Nephron progenitor cell (in vitro differentiated cells): ENCODE measurements at regions not wholly inside any gene's neighbourhood (a gene's known extent, or its start where the extent isn't known, plus 50 kb on each side); places are given as distances from the start of the nearest gene placed in this dataset.
A peak's percentile ranks its signal among the peaks of the same experiment; 100 is the strongest.

ENCODE experiments used
- DNase-seq: peaks from one replicate; pipeline ENCODE4 v3.0.0; 2021
- H3K27ac Mint-ChIP-seq: 2 replicates; pipeline ENCODE4 v1.8.0; 2021; ENCODE audit warnings: mild to moderate bottlenecking, moderate library complexity, mixed read lengths
- H3K27me3 Mint-ChIP-seq: 2 replicates; pipeline ENCODE4 v1.8.0; 2021; ENCODE audit warnings: mild to moderate bottlenecking, low read depth, mixed read lengths; ENCODE audit not compliant: poor library complexity
- H3K36me3 Mint-ChIP-seq: 2 replicates; pipeline ENCODE4 v1.8.0; 2021; ENCODE audit warnings: low read depth, mixed read lengths
- H3K4me1 Mint-ChIP-seq: 2 replicates; pipeline ENCODE4 v1.8.0; 2021; ENCODE audit warnings: mixed read lengths
- H3K4me3 Mint-ChIP-seq: 2 replicates; pipeline ENCODE4 v1.8.0; 2021; ENCODE audit warnings: mild to moderate bottlenecking, moderate library complexity, mixed read lengths
- H3K9me3 Mint-ChIP-seq: 2 replicates; pipeline ENCODE4 v1.8.0; 2021; ENCODE audit warnings: mild to moderate bottlenecking, moderate library complexity, mixed read lengths
- TF ChIP-seq, protein P1 (sequence below): fragments of 200-600 bp; sonication (generic); IDR thresholded peaks from 2 replicates; pipeline ENCODE4 v1.5.0; 2021; ENCODE audit warnings: antibody characterized with exemption

DNA sequence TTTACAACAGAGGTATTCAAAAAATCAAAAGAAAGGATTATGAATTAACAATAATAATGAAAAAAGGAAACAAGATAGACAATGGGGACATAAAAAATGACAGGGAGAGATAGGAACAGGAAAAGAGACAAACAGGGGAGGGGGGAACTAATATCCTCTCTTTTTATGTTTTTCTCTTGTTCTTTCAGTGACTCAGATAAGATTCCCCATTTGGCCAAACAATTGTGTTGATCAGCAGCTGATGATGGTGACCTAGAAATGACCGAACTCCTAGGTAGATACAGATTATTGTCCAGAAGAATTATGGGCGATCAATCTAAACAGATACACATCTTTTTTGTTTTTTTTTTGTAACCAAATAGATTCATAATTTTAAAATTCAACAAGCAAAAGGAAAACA lies 1277.2 kb upstream of the FLRT2 start:
- no peak for DNase-seq
- no peak overlapping the region for H3K4me3 Mint-ChIP-seq

DNA sequence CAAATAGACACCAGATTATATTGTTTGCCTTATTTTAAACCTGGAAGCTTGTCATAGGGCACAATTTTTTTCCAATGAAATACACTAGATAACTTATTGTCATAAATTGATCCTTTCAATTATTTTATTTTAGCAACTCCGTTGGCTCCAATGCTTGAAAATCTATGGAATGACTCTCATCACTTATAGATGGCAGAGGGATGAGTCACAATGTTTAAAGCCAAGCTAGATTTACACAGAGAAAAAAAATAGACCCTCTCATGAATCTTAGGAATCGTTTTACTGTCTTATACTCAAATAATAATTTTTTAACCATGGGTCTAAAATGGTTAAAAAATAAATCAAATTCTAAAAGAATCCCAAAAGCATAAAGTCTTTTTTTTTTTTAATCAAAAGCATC lies 1276.6 kb upstream of the FLRT2 start:
- no peak overlapping the region for H3K4me3 Mint-ChIP-seq
- no peak overlapping the region for H3K27ac Mint-ChIP-seq
- no peaks in the 10 kb centered on the region for H3K9me3 Mint-ChIP-seq
- DNase-seq, result no peak
- no peaks in the 10 kb centered on the region for H3K36me3 Mint-ChIP-seq
- TF ChIP-seq, protein P1, sequence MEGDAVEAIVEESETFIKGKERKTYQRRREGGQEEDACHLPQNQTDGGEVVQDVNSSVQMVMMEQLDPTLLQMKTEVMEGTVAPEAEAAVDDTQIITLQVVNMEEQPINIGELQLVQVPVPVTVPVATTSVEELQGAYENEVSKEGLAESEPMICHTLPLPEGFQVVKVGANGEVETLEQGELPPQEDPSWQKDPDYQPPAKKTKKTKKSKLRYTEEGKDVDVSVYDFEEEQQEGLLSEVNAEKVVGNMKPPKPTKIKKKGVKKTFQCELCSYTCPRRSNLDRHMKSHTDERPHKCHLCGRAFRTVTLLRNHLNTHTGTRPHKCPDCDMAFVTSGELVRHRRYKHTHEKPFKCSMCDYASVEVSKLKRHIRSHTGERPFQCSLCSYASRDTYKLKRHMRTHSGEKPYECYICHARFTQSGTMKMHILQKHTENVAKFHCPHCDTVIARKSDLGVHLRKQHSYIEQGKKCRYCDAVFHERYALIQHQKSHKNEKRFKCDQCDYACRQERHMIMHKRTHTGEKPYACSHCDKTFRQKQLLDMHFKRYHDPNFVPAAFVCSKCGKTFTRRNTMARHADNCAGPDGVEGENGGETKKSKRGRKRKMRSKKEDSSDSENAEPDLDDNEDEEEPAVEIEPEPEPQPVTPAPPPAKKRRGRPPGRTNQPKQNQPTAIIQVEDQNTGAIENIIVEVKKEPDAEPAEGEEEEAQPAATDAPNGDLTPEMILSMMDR, result no peak
- H3K27me3 Mint-ChIP-seq, result no peaks in the 10 kb centered on the region
- peaks cover 27% of the 10 kb centered on the region for H3K4me1 Mint-ChIP-seq

More for the DNA sequence above, 1277.2 kb upstream of the FLRT2 start:
- Mint-ChIP-seq H3K27me3 (no peaks in the 10 kb centered on the region), H3K36me3 (no peaks in the 10 kb centered on the region), H3K4me1 (peaks cover 27% of the 10 kb centered on the region), H3K27ac (no peak overlapping the region), H3K9me3 (no peaks in the 10 kb centered on the region)
- TF ChIP-seq, protein P1, result no peak

DNA sequence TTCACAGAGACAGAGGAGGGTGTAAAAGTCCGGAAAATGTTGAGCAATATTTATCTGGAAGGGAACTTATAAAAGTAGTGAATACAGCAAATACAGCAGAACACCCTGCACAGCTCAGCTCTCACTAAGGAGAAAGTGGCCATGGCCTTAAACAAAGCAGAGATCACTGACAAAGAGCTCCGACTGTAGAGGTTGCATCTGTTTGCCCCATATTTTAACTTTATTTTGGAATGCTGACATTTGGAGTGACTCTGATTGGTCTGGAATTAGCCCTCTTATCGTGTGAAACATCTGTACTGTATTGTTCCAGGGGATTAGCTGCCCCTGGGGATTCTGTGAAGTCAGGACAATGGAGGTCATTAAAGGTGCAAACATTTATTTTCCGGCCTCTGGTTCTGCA lies 1275.7 kb upstream of the FLRT2 start:
- Mint-ChIP-seq H3K27ac (no peak overlapping the region), H3K36me3 (no peaks in the 10 kb centered on the region), H3K4me3 (no peak overlapping the region), H3K4me1 (peaks cover 27% of the 10 kb centered on the region), H3K27me3 (no peaks in the 10 kb centered on the region), H3K9me3 (no peaks in the 10 kb centered on the region)
- TF ChIP-seq, protein P1, result no peak
- peak; percentile 14 for DNase-seq

DNA sequence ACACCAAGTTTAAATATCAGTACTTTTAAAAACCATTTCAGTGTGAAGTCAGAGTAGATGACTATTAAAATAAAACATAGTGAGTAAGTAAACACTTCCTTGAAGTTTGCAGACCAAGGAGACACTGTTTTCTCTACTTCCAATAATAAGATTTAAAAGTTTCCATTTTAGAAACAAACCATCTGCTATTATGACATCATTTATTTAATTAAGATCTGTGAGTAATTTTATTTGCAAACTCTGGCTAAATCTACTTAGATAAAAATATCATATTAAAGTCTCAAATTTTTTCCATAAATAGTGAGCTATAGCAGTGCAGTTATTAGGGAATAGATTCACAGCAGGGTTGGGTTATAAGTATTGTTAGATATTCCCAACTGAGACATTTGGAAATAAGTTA lies 1267.0 kb upstream of the FLRT2 start:
- TF ChIP-seq, protein P1, result no peak
- no peaks in the 10 kb centered on the region for H3K36me3 Mint-ChIP-seq
- no peak for DNase-seq
- no peaks in the 10 kb centered on the region for H3K27me3 Mint-ChIP-seq
- no peak overlapping the region for H3K4me3 Mint-ChIP-seq
- no peaks in the 10 kb centered on the region for H3K4me1 Mint-ChIP-seq
- H3K27ac Mint-ChIP-seq, result no peak overlapping the region
- H3K9me3 Mint-ChIP-seq, result peaks cover 7% of the 10 kb centered on the region

DNA sequence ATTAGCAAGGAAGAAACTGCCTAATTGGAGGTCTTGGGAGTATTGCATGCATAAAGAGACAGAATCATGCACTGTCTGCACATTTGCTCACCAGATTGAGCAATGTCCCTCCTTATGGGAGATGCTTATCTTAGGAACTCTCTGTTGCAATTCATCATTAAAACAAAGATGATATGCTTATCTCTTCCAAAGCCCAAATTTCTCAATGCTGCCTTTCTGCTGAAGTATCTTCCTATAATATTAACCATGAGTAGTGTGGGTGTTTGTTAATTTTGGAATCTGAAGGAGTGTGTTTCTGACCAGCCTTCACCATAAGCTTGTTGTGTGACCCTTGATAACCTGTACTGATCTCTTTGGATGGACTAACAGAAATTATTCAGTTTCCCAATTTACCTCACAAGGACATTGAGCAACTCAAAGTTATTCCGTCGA lies 1257.6 kb upstream of the FLRT2 start:
- Mint-ChIP-seq H3K27me3 (no peaks in the 10 kb centered on the region), H3K9me3 (no peaks in the 10 kb centered on the region), H3K36me3 (no peaks in the 10 kb centered on the region), H3K4me3 (no peak overlapping the region), H3K4me1 (no peaks in the 10 kb centered on the region), H3K27ac (no peak overlapping the region)
- DNase-seq, result no peak
- TF ChIP-seq, protein P1, result no peak

DNA sequence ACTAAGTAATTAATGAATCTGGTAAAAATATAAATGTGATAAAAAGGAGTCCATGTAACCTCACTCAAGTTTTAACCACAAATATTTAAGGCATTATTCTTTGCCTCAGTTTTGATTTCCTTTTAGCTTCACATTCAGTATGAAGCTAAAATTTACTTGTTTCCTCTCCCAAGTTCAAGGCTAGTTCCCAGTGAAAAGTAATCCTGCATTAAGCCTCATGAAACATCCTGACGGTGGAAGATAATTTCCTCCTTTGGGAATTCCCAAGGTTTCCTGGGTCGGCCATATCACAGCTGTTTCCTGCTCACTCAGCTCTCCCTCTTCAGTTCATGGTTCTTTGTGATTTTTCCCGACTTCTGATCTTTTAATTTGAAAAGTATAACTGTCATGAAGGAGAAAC lies 1256.8 kb upstream of the FLRT2 start:
- no peaks in the 10 kb centered on the region for H3K4me1 Mint-ChIP-seq
- H3K4me3 Mint-ChIP-seq, result no peak overlapping the region
- H3K9me3 Mint-ChIP-seq, result no peaks in the 10 kb centered on the region
- no peak for DNase-seq
- no peaks in the 10 kb centered on the region for H3K27me3 Mint-ChIP-seq
- no peak overlapping the region for H3K27ac Mint-ChIP-seq
- H3K36me3 Mint-ChIP-seq, result no peaks in the 10 kb centered on the region
- TF ChIP-seq, protein P1, result no peak
